Lower leg skin (tissue), 4 donors: ENCODE measurements at regions not wholly inside any gene's neighbourhood (a gene's known extent, or its start where the extent isn't known, plus 50 kb on each side); places are given as distances from the start of the nearest gene placed in this dataset.
"Not testable (repeated sequence)": the region's sequence is repeated elsewhere in the genome, so short reads cannot be mapped to it uniquely, and the experiment has no call there.

Source experiments
- DNase-seq, 2 donors: peaks; one replicate each; pipeline ENCODE4 v3.0.0-alpha.2; 2019; ENCODE audit warnings: low spot score in 2 of 2
- H3K4me3 ChIP-seq: fragments of 200-600 bp; sonication (generic); 2 replicates; pipeline ENCODE4 v1.5.1; 2017; ENCODE audit warnings: mild to moderate bottlenecking, low read depth; ENCODE audit not compliant: poor library complexity, severe bottlenecking
- POLR2A ChIP-seq, 2 donors: fragments of 450-650 bp; IDR thresholded peaks; one replicate each; pipeline ENCODE4 v1.6.1; 2016 to 2017; ENCODE audit warnings: antibody characterized with exemption in 2 of 2, mild to moderate bottlenecking in 1 of 2, moderate library complexity in 1 of 2
- WGBS, 2 donors: methylation state at CpG; one replicate each; pipeline ENCODE4 v1.1.5; 2018; 5-methylcytosine and 5-hydroxymethylcytosine counted together
- intact Hi-C: fragments of 100-400 bp; cut with DNase I; formaldehyde crosslinking; loops from one replicate; pipeline ENCODE4 v1.15.0; 2023; ENCODE audit warnings: low total_unique reads
- TF ChIP-seq, protein P1 (sequence below), 3 donors: fragments of 450-650 bp; IDR thresholded peaks; one replicate each; pipeline ENCODE4 v1.5.1; 2016; ENCODE audit warnings: antibody characterized with exemption in 3 of 3, mild to moderate bottlenecking in 3 of 3, moderate library complexity in 2 of 3

DNA sequence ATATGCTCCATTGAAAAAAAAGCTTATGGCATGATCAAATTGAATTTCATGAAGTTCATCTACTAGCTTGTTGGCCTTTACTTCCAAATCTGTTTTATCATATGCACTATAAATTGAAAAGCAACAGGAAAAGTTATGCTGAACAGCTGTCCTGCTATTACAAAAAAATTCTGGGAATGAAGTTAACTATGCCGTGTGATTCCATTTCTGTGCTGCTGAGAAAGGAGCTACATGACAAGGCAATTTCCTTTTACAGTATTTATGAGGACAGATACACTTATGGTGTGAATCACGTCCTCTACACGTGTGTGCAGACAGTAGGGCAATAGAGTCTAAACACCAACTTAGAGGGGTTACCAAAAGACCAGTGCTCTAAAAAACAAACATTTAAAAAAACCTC, 426.5 kb upstream of the AKR1E2 start:
- TF ChIP-seq, protein P1, sequence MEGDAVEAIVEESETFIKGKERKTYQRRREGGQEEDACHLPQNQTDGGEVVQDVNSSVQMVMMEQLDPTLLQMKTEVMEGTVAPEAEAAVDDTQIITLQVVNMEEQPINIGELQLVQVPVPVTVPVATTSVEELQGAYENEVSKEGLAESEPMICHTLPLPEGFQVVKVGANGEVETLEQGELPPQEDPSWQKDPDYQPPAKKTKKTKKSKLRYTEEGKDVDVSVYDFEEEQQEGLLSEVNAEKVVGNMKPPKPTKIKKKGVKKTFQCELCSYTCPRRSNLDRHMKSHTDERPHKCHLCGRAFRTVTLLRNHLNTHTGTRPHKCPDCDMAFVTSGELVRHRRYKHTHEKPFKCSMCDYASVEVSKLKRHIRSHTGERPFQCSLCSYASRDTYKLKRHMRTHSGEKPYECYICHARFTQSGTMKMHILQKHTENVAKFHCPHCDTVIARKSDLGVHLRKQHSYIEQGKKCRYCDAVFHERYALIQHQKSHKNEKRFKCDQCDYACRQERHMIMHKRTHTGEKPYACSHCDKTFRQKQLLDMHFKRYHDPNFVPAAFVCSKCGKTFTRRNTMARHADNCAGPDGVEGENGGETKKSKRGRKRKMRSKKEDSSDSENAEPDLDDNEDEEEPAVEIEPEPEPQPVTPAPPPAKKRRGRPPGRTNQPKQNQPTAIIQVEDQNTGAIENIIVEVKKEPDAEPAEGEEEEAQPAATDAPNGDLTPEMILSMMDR (IDR thresholded peaks at IDR 0.05), result no peak
- TF ChIP-seq POLR2A (IDR thresholded peaks at IDR 0.05), result no peak
- intact Hi-C loops, result no loop called here
- WGBS, 2 donors, result 83% methylated on average over 3 of the region's 3 CpGs
- H3K4me3 ChIP-seq, result no peak overlapping the region
- no peak for DNase-seq

DNA sequence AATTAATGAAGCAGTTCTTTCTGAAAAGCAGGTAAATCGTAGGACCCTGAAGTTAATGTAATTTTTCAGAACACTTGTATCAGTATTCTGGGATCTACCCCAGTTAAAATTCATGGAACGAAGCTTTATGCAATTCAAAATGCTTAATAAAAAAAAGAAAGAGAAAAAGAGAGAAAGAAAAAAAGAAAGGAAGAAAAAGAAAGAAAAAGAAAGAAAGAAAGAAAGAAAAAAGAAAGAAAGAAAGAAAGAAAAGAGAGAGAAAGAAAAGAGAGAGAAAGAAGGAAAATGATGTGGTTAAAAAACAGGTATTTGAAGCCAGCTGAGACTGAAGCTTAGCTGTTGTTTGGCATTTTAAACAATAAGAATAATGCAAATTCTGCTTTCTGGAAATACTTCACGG, 427.4 kb upstream of the AKR1E2 start:
- WGBS, 2 donors, result 94 to 95% methylated on average over 3 of the region's 3 CpGs
- H3K4me3 ChIP-seq, result no peak overlapping the region
- TF ChIP-seq POLR2A (IDR thresholded peaks at IDR 0.05), result no peak
- TF ChIP-seq, protein P1 (IDR thresholded peaks at IDR 0.05), result no peak
- intact Hi-C loops, result no loop called here
- no peak for DNase-seq

DNA sequence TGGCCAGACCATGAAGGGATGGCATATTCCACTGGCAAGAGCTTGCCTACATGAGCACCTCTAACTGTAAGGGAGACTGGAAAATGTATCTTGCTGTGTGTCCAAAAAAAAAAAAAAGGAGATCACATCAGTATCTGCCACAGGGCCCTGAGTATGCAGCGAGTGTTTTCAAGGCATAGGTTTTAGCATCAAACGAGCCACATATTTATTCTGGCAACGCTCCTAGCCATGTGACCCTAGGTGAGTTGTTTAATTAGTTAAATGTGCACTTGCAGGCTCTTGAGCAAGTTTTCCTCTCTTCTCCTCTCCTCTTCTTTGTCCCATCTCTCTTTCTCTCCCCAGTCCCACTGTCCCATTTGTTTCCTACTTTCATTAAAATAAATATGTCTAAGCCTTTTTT, 428.7 kb upstream of the AKR1E2 start:
- no peak for DNase-seq
- TF ChIP-seq, protein P1 (IDR thresholded peaks at IDR 0.05), result no peak
- TF ChIP-seq POLR2A (IDR thresholded peaks at IDR 0.05), result no peak
- H3K4me3 ChIP-seq, result no peak overlapping the region
- intact Hi-C loops, result no loop called here
- 77 to 79% methylated on average over 3 of the region's 3 CpGs for whole genome bisulfite sequencing, 2 donors

DNA sequence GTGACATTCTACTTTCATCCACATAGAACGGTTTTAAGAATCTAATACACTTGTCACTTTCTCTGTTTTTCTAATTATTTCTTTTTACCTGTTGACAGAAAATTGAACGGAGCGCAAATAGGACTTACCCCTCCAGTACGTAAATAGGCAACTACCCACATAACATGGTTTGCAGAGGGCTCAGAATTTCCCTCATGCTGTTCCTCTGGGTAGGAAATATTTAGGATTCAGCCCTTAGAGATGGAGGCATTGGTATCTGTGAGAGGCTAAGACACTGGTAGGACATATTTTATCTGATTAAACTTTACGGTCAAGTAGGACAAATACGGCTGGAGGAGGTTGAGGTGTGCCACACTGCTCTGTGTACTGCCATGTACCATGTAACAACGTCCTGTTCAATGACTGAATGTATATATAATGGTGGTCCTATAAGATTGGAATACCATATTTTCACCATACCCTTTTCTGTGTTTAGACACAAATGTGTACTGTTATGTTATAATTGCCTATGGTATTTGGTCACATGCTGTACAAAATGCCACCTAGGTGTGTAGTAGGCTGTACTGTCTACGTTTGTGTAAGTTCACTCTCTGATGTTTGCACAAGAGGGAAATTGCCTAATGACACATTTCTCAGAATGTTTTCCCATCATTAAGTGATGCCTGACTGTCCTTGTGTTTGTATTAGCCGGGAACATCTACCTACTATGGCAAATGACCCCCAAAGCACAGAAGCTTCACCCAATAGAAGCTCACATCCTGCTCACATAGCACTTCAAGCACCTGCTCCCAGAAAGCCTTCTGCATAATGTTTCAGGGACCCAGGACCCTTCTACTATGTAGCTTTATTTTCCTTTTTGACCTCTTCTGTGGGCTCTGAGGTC, 429.4 kb upstream of the AKR1E2 start:
- TF ChIP-seq, protein P1 (IDR thresholded peaks at IDR 0.05), result no peak
- TF ChIP-seq POLR2A (IDR thresholded peaks at IDR 0.05), result no peak
- H3K4me3 ChIP-seq, result no peak overlapping the region
- 91 to 96% methylated on average over 9 of the region's 9 CpGs for WGBS, 2 donors
- no peak for DNase-seq
- intact Hi-C loops, result no loop called here

DNA sequence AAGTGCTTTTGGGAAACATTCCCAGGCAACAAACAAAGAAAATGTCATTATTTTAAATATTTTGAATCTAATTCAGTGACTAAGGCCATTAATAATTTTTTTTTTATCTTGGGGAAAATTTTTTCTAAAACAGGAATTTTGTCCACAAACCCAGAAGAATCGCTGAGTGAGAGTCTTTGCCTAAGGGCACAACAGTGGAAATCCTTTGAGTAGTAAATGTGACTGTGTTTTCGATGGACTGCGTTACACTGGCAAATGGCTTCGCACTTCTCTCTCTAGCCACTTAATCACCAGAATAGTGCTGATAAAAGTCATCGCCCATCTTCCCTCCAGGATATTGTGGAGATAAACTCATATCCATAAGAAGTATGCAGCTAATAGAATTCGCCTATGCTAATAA, 430.3 kb upstream of the AKR1E2 start:
- 88 to 91% methylated on average over 6 of the region's 6 CpGs for WGBS, 2 donors
- intact Hi-C loops, result no loop called here
- TF ChIP-seq, protein P1 (IDR thresholded peaks at IDR 0.05), result no peak
- no peak for TF ChIP-seq POLR2A (IDR thresholded peaks at IDR 0.05)
- DNase-seq, result no peak
- no peak overlapping the region for H3K4me3 ChIP-seq

DNA sequence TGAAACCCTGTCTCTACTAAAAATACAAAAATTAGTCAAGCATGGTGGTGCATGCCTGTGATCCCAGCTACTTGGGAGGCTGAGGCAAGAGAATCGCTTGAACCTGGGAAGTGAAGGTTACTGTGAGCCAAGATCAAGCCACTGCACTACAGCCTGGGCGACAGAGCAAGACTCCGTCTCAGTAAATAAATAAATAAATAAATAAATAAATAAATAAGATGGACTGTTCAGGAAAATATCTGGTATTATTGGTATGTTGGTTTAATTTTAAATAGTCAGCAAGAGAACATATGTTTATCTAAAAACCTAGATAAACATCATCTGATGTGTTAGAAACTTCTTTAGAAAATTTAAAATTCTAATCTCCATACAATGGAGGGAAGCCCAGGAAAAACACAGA, 431.6 kb upstream of the AKR1E2 start:
- H3K4me3 ChIP-seq, intact Hi-C loops, DNase-seq: not testable (repeated sequence)
- WGBS, 2 donors, result 96 to 99% methylated on average over 3 of the region's 3 CpGs
